ENCODE measurements at regions not wholly inside any gene's neighbourhood (a gene's known extent, or its start where the extent isn't known, plus 50 kb on each side); places are given as distances from the start of the nearest gene placed in this dataset.
"Not testable (repeated sequence)": the region's sequence is repeated elsewhere in the genome, so short reads cannot be mapped to it uniquely, and the experiment has no call there.

DNA sequence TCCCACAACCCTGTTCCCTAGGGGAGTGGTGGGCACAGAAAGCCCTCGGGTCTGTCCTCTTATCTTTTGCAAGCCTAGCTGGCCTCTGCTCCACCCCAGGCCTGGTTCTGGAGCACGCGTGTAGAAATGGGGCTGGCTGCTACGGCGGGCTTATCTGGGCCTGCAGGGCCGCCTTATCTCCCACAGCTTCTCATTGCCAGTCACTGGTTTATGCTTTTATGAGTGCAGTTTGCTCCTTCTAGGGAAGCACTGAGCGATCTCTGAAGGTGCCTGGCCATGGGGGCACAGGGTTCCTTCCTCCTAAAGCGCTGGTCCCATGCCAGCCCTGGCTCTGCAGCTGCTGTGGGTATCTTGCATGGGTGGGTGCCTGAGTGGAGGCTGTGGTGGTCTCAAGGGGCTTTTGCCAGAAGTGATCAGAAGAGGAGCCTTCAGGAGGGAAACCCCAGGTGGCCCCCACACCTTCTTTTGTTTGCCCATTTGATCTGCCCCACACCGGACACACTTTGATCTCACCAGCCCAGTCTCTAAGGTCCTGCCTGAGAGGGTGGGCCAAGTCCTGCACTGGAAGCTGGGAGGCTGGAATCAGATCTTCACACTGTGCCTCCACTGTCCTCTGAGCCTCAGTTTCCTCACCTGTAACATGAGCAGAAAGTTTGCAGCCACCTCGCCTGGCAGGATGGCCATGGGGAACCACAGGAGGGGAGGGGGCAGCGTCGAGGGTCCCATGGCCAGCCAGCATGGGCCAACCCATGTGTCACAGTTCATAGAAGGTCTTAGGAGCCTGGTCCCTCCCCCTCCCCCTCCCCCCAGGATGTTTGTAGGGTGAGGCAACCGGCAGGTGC is 86.6 kb upstream of the FGF3 start:
- DNase-seq (ENCODE audit: low read depth in 2 of 2): no peak

DNA sequence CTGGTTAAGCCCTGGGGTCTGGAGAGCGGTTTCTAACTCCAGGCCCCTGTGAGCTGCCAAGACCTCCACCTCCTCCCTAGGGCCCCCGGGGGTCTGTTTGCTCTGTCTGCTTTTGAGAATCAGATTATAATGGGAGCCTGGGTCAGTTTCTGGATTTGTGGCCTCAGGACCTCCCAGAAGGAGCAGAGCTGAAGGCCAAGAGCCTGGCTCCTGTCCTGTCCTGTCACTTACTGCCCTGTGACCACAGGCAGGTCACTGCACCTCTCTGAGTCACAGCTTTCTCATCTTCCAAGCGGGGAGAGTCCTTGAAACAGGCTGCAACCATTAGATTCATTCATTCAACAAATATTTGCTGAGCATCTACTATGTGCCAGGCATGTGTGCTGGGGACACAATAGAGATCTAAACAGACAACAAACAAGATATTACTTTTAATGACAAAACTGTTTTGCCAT is 87.3 kb upstream of the FGF3 start:
- DNase-seq (ENCODE audit: low read depth in 2 of 2): no peak

DNA sequence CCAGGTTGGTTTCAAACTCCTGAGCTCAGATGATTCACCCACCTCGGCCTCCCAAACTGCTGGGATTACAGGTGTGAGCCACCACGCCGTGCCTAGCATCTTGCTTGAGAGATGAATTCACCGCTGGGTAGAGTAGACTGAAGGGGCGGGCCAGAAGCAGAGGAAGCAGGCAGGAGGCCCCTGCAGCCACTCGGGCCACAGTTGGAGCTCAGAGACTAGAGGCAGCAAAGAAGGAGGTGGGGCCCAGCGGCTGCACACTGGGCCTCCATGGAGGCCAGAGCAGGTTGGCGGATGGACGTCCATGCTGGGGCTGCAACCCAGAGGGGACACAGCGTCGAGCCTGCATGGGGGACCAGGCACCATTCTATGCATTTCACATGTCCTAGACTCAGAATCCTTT is 88.4 kb upstream of the FGF3 start:
- no peak for DNase-seq (ENCODE audit: low read depth in 2 of 2)

DNA sequence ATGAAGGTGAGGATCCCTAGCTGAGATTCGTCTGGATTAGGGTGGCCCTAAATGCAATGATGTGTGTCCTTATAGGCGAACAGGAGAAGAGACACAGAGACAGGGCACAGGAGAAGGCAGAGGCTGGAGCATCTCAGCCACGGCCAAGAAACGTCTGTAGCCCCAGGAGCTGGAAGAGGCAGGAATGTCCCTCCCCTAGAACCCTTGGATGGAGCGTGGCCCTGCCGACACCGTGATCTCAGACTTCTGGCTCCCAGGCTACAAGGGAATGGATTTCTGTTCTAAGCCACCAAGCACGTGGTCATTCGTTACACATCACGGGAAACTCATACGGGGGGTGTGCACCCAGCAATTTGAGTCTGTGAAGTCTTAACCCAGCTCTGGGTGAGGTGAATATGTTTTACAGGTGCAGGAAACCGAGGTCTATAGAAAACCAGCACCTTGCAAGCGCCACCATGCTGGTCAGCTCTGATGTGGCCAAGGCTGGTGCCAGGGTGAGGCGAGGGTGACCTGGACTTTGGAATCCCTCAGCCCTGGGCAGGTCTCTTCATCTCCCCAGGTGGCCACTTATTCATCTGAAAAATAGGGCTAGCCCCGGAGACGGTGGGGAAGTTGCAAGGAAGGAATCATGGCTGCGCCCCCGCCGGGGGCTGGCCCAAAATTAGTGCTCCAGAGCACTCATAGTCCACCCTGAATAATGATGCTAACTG is 89.5 kb upstream of the FGF3 start:
- no peak for DNase-seq (ENCODE audit: low read depth in 2 of 2)

DNA sequence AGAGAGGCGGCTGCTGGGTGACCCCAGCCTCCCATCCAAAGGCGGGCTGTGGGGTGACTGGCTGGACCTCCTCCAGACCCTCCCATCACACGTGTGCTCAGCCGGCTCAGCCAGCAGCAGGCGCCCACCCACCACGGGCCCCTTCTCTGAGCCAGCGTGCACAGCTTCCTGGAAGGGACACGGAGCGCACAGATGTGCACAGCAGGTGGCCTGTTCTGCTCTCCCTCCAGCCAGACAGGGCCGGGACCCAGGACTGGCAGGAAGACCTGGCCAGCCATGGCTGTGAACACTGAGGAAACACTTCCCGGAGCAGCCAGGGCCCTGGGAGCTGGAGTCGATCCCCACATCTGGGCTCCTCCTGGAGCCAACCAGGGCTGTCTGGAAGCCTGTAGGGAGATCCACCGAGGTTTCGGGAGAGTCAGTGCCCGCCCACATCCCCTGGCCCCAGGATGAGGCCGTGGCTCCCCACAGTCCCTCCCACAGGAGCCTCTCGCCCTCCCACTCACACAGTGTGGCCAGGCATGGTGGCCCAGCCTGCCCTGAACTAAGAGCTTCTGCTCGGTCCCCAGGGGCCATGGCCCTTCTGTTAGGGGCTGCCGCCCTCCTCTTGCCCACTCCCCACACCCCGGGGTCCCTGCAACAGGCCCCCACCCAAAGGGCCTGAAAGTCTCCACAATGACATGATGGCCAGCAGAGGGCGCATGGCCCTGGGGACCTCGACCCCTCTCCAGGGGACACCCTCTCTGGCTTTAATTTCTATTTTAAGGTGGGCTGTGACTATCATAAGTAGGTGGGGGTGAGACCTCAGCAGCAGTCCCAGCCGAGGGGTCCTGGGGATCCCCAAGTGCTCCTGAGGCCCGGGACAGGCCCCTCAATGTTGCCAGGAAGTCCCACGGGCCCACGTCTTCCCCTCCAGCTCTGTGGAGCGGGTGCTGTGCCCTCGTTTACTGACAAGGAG is 90.6 kb upstream of the FGF3 start:
- no peak for DNase-seq (ENCODE audit: low read depth in 2 of 2)

DNA sequence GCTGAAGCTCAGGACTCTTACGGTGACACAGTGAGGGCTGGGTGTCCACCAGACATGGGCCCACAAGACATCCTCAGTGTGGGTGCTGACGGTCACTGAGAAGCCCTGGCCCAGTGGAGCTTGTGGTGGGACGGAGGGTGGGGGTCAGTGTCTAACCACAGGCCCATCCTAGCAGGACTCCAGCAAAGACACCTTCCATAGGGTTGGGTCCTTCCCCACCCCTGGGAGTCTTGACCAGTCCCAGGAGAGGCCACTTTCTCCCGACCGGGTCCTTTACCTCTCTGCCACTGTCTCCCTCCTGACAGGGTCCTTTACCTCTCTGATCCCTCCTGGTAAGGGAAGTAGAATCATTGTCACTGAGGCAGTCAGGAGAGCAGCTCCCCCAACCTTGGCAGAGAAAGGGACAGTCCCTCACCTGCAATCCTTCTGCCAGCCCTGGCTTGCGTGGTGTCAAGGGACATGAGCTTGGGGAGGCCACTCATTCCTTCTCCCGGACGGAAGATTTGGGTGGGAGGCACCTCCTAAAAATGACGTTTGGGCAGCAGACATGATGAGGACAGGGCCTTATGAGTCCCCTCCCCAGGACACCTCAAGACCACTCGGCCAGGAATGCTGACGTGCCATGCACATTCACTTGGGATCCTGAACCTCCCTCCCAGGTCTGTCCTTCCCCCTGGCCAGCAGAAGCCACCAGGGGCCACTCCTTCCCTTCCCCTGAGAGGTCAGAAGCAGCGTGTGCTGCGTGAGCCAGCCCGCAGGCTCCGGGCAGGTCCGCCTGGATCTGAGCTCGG is 91.5 kb upstream of the FGF3 start:
- no peak for DNase-seq (ENCODE audit: low read depth in 2 of 2)

DNA sequence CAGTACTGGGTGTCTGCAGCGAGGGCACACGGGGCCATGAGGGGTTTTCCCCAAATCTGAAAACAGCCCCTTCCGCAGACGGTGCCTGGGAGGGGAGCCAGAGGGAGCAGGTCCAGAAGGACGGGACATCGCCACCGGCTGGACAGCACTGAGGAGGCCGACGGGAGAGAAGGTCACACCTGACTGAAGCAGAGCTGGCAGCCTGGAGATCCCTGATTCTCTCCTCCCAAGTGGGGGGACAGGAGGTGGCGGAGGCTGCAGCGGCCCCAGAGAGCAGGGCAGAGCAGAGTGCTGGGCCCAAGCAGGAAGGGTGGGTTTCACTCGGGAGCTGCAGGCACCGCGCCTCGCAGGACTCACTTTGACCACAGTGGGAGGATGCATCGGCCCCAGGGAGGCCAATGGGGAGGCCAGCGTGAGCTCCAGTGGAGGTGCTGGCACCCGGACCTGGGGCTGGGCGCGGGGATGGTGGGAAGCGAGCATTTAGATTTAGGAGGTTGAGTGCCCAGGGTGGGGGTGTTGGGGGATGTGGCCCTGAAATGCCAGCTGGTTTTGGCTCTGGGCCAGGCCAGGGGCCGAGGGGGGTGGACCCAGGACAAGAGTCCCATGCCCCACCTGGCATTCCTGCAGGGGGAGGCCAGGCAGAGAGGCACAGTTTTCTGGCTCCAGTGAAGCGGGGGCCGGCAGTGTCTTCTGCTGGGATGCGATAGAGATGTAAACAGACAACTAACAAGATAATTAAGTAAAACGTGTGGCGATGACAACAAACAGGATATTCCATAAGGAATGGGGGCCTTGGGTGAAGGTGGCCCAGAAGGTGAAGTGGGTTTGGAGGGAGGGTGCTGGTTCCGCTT is 92.3 kb upstream of the FGF3 start:
- DNase-seq (ENCODE audit: low read depth in 2 of 2): no peak

DNA sequence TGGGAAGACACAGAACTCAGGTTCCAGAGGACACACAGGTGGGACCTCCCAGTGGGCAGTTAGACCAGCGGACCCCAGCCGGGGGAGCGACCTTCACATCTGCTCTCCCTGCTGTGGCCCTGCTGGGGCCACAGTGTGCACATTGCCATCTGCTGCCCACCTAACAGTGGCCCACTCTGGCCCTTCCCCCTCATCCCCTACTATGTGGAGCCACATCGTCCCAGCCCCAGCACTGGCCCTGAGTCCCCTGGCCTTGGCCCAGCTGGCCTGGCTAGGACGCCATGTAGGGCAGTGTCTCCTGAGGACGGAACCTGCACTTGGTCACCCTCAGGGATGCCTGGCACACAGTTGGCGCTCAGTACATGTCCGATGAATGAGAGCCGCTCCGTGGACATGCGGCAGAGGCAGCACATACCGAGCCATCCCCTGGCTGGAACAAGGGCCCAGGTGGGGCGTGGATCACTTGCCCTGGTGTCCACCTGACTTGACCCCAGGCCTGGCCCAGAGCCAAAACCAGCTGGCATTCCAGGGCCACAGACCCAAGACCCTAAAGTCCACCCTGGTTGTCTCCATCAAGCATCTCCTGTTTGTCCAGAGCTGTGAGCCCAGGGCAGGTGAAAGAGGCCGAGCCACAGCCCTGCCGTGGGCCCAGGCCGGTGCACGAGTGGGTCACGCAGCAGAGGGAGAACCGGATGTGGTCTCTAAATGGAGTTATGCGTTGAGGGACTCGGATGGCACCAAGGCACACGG is 93.1 kb upstream of the FGF3 start:
- no peak for DNase-seq (ENCODE audit: low read depth in 2 of 2)

DNA sequence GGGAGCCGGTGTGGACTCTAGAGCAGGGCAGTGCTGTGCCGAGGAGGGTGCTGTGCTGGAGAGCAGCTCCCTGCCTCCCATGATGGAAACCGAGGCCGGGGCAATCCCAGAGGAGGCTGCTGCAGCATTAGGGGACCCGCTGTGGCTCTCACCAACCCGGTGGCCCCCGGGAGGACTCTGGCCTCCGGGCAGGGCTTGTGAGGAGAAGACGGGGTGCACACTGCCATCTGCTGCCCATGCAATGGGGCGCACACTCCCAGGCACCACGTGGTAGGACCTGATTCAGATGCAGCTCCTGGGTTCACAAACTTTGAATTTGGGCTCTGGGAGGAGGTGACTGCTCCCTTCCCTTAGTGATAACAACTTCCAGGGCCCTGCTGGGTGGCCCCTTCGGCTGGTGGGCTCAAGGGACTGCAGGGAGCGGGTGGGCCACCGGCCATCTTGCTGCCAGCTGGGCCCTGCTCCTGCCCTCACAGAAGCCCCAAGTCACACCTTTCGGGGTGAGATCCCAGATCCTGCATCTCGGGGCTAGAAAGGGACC is 93.8 kb upstream of the FGF3 start:
- DNase-seq (ENCODE audit: low read depth in 2 of 2): no peak

DNA sequence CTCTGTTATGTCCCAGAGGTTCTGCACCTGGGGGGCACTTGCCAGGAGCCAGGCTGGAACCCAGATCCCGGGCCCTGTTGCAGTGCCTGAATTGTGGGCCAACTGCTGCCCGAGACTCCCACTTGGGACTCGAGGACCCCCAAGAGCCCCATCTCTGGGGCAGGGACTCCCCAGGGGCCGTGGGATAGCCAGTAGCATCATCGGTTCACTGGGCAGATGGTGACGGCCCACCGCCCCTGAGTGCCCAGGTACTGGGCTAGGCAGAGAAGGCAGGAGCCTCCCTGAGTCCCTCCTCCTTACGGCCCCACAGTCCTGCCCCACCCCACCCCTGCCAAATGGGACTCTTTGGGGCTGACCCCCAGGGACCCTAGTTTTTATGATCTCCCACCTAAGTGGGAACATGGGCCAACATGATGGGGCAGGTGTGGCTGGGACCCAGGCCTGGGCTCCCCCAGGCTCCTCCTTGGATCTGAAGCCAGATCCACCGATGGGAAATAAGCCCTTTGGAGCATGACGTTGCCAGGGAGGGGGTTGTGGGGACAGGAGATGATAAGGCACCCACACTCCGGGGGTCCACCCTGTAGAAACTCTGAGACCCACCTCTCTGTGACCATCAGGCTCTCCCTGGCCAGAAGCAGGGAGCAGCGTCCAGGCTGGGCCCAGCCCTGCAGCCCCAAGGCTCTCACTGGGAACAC is 94.5 kb upstream of the FGF3 start:
- no peak for DNase-seq (ENCODE audit: low read depth in 2 of 2)

DNA sequence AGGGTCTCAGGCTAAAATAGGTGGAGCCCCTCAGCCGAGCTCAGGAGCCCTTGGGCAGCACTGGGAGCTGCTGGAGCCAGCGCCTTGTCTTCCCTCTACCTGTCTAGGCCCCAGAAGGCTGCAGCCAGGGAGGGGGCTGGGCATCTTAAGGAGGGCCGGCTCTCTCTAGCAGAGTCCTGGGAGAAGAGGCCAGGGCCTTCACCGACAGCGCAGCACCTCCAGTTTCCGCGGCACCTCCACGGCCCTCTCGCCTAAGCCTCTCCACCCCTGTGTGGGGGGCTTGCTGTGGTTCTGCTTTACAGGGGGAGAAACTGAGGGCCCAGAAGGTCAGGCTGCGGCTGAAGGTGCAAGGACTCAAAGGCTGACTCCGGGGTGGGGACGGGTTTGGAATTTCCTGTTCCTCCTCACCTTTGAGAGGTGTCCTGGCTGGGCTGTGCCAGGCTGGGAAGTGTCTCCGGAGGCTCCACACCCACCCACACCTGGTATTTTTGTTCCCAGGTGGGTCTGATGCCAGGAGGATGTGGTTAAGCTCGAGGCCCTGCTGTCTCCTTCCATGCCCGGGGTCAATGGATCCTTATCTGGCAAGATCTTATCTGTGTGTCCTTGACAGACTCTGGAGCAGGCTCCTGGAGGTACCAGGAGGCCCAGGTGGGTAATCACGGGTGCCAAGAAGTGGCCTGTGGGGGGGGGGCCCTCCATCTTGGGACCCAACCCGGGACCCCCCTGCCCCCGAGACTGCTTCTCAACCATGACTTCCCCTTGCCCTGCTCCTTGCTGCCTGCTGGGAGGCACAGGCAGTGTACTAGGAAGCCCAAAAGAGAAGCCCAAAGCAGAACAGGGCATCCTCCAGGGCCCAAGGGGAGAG is 95.3 kb upstream of the FGF3 start:
- DNase-seq (ENCODE audit: low read depth in 2 of 2): no peak

DNA sequence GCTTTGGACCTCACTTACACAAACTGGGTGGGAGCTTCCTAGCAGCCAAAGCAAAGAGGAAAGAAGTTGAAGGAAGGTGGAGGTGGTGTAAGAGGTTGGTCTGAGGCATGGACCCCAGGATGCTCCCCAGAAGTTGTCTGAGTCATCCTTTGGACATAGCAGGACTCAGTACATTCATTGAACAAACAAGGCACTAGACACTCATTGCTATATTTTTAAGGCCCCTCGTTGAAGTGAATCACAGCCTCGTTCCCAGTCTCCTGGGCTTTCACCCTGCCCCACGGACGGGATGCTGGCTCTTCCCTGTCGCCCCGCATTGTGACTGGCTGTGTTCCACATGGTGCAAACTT is 95.9 kb upstream of the FGF3 start:
- DNase-seq (ENCODE audit: low read depth in 2 of 2): no peak

DNA sequence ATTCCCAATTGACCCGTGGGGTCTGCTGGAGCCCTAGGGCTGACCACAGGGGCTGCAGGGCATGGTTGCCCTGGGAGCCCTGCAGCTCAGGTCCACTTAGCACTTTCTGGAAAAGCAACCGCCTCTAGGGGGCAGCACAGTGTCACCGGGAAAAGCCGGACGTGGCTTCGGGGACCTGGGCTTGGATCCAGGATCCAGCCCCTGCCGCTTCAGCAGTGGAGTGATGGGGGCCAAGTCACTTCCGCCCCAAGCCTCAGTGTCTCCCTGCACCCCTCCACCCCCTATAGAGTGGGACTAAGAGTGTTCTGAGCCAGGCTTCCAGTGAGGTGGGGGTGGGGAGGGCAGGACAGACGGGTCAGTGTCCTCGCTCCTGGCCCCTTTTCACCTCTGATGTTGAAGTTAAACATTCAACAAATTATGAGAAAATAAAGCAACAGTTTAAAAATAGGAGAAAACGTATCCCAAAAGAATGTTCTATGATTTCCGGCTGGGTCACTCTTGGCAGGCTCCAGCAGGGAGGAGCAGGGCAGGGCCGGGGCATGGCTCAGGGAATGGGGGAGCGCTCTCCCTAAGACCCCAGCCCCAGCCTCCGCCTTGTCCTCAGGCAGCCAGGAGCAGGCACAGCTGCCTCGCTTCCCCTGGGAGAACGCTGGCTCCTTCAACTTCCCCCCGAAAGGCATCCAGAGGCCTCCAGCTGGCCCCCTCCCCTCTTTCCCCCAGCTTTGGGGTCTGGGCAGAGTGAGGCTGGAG is 96.5 kb upstream of the FGF3 start:
- DNase-seq (ENCODE audit: low read depth in 2 of 2): peak; percentile 21 to 39

DNA sequence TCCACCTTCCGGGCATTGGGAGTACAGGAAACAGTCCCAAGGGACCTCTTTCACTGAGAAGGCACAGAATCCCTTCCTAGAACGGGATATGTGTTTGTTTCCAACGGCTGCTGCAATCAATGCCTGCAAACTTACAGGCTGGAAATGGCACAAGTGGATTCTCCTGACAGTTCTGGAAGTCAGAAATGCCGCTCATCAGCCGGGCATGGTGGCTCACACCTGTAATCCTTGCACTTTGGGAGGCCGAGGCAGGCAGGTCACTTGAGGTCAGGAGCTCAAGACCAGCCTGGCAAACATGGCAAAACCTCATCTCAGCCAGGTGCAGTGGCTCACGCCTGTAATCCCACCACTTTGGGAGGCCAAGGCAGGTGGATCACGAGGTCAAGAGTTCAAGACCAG is 97.0 kb upstream of the FGF3 start:
- not testable (repeated sequence) for DNase-seq (ENCODE audit: low read depth in 2 of 2)

DNA sequence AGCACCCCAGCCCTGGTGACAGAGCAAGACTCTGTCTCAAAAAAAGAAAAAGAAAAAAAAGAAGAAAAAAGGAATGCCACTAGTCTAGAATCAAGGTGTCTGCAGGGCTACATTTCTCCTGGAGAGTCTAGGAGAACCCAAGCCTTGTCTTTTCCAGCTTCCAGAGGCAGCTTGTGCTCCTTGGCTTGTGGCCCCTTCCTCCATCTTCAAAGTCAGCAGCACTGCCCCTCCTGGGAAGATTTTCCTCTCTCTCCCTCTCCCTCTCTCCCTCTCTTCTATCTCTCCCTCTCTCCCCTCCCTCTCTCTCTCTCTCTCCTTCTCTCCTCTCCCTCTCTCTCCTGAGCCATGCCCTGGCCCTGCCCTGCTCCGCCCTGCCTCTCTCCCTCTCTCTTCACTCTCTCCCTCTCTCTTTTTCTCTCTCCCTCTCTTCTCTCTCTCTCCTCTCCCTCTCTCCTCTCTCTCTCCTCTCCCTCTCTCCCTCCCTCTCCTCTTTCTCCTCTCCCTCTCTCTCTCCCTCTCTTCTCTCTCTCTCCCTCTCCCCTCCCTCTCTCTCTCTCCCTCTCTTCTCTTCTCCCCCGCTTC is 97.7 kb upstream of the FGF3 start:
- no peak for DNase-seq (ENCODE audit: low read depth in 2 of 2)

DNA sequence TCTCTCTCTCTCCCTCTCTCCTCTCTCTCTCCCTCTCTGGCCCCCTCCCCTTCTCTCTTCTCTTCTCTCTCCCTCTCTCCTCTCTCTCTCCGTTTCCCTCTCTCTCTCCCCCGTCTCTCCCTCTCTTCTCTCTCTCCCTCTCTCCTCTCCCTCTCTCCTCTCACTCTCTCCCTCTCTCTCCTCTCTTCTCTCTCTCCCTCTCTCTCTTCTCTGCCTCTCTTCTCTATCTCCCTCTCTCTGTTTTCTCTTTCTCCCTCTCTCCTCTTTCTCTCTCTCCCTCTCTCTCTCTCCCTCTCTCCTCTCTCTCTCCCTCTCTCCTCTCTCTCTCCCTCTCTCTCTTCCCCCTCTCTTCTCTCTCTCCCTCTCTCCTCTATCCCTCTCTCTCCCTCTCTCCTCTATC is 98.3 kb upstream of the FGF3 start:
- DNase-seq (ENCODE audit: low read depth in 2 of 2): no peak

All from stimulated activated CD4-positive, alpha-beta T cell treated with anti-CD3 and anti-CD28 coated beads, Interleukin-15, amount 100 ng/mL, for 48 hours (primary cell).